ENCODE measurements at regions not wholly inside any gene's neighbourhood (a gene's known extent, or its start where the extent isn't known, plus 50 kb on each side); places are given as distances from the start of the nearest gene placed in this dataset.
A peak's percentile ranks its signal among the peaks of the same experiment; 100 is the strongest.

DNA sequence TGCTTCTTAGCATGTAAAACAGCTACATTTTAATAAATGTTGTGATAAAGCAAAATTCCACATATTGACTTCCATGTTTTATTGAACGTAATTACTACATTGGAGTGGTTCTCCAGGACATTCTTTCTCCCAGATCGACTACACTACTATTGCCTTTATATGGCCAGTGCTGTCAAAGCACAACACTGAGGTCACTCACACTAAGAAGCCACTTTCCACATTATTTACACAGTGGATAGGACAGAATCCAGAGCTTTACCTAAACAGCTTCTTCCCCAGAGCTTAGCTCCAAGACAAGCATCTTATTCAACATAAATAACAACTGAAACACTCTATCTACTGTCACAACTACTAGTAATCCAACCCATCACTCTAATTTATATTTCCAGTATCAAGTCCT lies 73.9 kb upstream of the WDR75 start:
- no peak for DNase-seq (ENCODE audit: low read depth)

DNA sequence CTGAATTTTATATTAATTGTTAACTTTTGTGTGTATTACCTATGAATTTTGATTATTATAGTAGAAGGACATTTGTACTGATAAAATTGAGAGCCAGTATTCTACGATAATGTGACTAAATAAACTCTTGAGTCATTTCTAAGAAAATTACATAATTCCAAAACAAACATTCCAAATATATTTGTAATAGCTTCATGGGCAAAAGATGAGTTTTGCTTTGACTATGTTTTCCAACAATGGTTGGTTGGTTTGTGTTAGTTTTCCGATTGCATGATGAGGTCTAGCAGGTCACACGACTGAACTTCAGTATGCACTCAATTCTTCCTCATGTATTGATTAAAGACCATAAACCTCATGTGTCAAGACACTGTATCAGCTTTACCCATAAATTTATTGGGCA lies 71.7 kb upstream of the WDR75 start:
- DNase-seq (ENCODE audit: low read depth) = no peak

DNA sequence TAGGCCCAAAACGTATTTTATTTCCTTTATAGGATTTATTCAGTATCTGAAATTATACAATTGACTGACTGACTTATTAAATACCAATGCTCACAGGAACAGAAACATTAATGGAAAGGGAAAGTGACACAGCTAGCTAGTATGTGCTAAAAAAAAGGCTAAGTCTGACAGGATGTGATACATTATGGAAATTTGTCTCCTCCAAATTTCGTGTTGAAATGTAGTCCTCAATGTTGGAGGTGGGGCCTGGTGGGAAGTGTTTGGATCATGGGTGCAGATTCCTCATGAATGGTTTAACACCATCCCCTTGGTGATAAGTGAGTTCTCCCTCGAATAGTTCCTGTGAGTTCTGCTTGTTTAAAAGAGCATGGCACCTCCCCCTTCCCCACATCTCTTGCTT lies 70.6 kb upstream of the WDR75 start:
- no peak for DNase-seq (ENCODE audit: low read depth)

- peak; percentile 88 for DNase-seq (ENCODE audit: low read depth)
These were observed 68.5 kb upstream of the WDR75 start for GRCh38 chr2:189372688-189373257.

GRCh38 chr2:189374481-189374880 lies 66.8 kb upstream of the WDR75 start:
- no peak for DNase-seq (ENCODE audit: low read depth)

GRCh38 chr2:189375842-189376241 lies 65.4 kb upstream of the WDR75 start:
- DNase-seq (ENCODE audit: low read depth) = no peak

DNA sequence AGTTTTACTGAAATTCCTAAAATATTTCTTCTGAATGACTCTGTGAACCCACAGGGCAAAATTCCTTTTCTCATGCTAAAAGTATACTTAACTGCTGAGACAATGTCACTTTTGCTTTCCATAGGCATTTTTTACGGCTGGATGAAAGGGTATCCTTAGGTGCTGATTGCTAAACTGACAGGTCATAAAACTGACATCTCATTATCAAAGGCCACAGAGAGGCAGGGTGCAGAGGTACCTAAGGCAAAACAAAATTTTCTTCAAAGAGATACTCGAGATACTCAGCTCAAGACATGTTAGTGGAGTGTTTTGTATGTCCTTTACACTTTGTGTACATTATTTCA lies 62.0 kb upstream of the WDR75 start:
- no peak for DNase-seq (ENCODE audit: low read depth)

DNA sequence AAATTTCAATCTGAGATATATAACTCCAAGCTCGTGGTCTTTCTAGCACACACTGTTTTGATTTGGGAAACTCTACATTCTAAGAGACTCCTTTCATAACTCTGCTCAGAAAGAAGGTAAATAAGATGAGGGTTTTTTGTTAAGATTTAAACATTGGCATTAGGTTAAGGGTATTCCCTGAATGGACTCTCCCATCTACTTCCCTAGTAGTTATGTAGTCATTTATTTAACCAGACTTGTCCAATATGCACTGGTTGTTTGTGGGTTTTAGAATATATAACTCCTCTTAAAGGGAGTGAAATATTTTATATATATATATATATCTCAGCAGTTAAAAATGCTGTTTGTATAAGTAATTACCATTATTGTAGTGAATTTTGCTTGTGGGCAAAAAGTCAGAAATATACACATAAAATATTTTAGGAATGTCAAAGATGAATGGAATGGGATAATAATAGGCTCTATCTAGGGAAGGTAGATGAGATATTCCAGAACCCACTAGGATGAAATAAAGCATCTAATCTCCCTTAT lies 61.5 kb upstream of the WDR75 start:
- no peak for DNase-seq (ENCODE audit: low read depth)

DNA sequence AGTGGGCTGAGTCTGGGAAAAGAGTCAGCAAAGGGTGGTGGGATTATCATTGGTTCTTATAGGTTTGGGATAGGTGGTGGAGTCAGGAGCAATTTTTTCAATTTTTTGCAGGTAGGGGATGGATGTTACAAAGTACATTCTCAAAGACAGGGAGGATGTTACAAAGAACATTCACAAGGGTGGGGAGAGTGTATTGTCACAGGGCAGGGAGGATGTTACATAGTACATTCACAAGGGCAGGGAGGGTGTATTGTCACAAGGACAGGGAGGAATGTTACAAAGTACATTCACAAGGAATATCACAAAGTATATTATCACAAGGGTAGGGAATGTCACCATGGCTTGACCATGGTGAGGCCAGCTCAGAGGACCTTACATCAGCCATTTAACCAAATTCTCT lies 58.6 kb upstream of the WDR75 start:
- DNase-seq (ENCODE audit: low read depth) = no peak

DNA sequence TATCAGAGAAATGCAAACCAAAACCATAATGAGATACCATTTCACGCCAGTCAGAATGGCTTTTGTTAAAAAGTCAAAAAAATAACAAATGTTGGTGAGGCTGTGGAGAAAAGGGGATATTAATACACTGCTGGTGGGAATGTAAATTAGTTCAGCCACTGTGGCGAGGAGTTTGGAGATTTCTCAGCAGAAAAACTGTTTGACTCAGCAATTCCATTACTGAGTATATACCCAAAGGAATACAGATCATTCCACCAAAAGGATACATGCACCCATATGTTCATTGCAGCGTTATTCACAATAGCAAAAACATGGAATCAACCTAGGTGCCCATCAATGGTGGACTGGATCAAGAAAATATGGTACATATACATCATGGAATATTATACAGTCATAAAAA lies 54.5 kb upstream of the WDR75 start:
- no peak for DNase-seq (ENCODE audit: low read depth)

GRCh38 chr2:189391201-189391600 lies 50.1 kb upstream of the WDR75 start:
- no peak for DNase-seq (ENCODE audit: low read depth)
